Non-pigmented ciliary epithelial cell (primary cell): ENCODE measurements at regions not wholly inside any gene's neighbourhood (a gene's known extent, or its start where the extent isn't known, plus 50 kb on each side); places are given as distances from the start of the nearest gene placed in this dataset.
"Not testable (repeated sequence)": the region's sequence is repeated elsewhere in the genome, so short reads cannot be mapped to it uniquely, and the experiment has no call there.

Experiments used
- DNase-seq: peaks from one replicate; pipeline ENCODE4 v3.0.0-alpha.2; 2010; ENCODE audit warnings: low read depth

DNA sequence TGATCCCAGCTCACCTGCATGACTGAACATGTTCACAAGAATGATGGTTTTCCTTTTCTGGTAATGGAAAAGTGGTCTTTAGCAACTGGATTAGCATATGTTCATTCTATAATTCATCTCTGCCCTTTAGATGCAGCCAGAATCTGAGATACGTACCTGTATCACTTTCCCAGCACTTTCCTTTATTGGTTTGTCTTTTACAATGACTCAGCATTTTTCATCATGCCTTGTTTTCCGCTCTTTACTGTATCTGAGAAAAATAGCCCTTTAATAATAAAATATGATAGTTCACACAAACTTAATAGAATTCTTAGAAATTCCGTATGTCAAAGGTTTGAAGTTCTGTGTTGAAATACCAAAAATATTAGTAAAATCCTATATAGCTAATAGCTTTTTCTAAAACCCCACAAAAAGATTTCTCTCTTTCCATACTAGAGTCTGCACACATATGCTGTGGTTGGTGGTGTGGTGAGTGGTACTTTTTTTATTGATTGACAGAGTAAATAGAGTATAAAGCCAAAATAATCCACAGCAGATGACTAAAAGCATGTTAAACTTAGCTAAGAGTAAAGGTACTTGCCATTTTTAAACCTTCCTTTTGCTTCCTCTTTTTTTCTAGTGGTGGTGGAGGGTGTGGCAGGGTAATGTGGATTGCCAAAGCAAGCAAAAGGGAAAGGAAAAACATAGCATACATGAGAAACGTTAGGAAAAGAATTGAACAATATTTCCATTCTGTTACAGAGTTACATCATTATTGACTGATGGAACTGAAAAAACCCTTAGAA lies 328.9 kb upstream of the RBMS3 start:
- no peak for DNase-seq

DNA sequence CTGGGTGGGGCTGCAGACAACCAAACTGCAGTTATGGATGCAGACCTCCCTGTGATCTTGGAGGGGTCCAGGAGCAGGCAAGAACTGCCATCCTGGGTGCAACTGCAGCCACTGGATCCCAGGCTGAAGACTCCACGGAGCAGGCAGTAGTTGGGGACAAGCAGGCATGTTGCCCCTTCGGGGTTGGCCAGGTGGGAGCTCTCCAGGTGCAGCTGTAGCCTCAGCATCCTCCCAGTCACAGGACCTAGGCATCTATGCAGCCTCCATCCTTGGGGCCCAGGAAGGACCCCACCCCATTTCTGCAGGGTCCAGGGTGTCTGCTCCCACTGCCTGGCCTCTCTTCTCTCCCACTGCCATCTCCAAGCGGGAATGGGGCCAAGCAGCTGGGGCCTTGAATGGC lies 322.2 kb upstream of the RBMS3 start:
- no peak for DNase-seq

DNA sequence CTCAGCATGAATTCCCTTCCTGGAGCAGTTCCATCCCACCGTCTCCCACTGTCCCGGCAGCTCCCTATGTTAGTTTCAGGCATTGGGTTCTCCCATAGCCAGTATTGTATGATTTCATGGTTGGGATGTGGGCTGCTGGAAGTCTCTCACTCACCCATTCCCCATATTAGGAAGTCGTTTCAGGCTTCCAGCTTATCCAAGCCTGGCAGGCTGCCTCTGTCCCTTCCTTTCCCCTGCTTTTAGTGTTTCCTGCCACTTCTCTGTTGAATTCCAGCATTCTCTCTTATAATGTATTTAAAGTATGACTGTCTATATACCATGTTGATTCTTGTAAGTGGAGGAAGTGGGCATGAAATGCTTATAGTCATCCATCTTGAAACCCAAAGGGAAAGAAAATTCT lies 309.7 kb upstream of the RBMS3 start:
- no peak for DNase-seq

DNA sequence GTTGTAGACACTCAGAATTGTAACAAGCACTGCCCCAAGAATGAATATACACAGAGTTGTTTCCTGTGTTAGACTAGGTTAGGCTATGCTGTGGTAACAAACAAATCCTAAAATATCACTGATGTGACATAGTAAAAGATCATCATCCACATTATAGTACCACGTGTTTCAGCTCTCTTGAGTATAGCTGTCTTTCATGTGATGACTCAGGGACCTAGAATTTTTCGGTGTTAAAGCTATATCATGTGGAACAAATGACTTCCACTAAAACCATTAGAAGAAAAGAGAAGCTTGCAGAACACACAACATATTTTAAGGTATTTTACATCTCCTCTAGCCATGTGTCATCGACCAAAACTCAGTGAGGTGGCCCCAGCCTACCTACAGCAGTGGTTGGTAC lies 307.9 kb upstream of the RBMS3 start:
- DNase-seq: peak; percentile 50

DNA sequence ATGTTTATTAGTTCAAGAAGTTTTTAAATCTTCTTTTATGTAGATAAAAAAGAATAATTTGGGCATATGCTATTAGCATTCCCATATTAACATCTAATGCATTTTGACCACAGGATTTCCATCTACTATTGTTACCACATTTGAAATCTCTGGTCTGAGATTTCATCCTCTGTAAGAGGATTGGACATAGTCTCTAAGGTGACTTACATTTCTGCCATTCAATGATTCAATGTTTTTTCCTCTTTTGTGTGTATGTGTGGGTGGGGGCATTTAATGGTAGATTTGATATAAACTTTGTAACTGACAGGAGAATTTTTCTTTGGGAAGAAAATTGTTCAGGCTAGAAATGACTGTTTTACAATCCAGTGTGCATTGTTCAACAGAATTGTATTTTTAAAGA lies 307.3 kb upstream of the RBMS3 start:
- peak; percentile 53 for DNase-seq

DNA sequence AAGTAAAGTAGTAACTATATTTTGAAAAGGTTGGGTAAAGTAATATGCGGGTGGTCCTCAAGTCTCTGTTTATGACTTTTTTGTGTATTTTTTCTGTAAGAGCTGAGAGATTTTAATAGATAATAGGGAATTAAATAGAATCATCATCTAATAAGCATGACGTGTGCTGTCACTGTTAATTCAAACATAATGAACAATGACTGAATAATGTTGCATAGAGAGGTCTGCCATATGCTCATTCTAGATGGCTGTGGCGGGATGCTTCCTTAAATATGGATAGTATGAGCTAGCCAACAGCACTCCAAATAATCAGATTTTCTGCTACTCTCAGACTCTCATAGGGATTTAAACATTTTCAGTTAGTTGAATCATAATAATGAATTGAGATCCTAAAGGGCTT lies 302.8 kb upstream of the RBMS3 start:
- no peak for DNase-seq

DNA sequence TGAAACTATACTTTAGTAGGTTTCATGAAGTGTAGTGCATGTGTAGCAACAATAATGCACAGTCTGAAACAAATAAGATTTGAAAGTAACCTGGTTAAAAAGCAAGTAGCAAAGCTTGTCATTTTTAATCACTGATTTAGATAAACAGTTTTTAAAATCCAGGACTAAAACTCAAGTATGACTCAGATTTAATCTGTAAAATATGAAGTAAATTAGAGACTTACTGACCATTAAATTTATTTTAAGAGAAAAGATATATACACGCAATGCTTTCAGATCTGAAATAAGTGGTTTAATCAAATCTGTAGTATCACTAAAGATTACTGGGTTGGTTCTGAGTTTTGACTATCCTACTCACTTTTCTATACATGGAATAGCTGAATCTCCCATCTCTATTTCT lies 300.7 kb upstream of the RBMS3 start:
- DNase-seq: no peak

DNA sequence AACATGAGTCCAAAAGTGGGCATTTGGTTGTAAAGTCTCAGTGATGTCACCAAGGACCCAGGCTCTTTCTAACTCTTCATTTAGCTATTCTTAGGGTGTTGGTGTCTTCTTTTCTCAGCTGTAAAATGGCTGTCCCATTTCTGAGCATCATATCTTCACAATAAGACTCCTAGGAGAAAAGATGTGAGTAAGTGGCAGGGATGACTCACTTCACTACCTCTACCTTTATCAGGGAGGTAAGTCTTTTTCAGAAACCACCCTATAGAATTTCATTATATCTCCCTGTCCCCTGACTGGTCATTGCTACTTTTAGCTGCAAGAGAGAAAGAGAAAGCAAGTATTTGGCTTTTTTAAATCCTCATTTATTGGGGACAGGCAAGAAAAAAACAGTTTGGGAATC lies 300.2 kb upstream of the RBMS3 start:
- DNase-seq: no peak

DNA sequence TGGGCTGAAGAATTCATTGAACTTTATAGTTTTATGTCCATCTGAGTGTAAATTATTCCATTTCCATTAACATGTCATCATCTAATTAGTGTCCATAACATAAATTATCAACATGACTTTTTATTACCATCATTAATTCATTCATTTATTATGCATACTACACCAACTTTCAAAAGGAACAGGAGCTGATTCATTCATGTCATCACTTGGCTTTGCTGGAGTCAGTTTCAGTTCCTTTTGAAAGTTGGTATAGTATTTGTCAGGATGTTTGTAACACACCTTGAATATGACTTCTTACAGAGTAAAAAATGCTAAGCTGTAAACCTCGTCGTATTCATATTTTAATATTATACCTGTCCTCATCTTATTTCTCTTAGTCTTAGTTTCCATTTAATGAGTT lies 298.0 kb upstream of the RBMS3 start:
- no peak for DNase-seq

DNA sequence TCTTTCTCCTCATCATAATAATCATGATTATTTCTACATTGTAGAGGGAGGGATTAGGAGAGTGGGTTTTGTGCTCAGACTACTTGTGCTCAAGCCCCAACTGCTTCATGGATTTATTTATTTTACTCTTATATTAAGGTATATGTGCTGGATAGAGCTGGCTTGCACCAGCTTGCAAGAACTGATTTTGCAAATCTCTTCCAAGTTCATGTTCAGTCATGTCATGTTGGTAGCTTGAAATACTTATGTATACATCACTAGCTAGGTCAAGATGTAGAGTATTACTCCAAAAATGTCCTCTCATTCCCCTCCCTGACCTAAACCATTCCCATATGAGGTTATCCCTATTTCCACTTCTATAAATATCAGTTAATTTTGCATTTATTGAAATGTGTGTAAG lies 293.9 kb upstream of the RBMS3 start:
- DNase-seq: no peak

DNA sequence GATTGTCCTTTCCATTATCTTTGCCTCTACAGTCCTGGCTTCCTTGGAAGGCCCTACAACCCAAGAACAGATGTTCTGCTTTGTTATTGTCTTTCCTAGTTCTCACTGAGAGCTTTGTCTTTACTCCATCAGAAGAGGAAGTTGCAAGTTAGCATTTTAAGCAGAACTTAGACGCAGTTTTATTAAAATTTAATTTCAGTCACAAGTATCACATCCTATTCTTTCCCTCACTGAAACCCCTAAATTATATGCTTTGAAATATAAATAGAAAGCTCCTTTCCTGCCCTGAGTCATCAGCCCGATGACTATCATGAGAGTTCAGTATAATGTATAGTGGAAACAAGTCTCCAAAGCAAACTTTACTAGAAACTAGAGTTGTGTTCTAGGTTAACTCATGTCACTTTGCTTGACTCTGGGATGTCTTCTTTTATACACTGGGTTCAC lies 291.2 kb upstream of the RBMS3 start:
- DNase-seq: no peak

DNA sequence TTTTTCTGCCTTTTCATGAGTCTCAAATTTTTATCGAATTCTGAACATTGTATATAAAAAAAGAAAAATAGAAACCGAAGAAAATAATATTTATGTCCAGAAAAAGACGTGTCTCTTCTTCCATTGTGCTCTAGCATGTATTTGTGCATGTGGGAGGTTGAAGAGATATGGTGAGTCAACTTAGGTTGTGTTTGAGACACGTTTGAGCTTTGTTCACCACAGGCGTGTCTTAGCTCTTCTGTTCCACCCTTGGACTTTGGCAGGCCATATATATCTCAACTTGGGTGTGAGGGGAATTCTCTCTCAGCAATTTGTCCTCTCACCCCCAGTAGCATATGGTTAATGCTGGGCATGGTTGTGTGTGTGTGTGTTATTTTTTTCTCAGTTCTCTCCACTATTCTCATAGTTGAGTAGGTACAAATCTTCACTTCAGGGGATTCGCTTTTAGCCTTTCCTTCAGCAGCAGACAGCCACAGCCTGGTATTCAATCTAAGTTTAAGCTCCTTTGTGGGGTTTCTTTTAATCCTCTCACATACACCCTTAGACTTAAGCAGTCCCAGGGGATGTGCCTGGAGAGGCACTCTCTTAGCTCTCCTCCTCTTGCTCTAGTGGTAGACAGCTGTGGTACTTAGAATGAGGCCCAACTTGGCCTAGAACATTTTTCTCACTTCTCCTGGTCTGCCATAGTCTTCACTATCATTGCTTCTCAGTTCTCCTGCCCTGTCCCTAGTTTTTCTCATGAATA lies 286.5 kb upstream of the RBMS3 start:
- DNase-seq: no peak

DNA sequence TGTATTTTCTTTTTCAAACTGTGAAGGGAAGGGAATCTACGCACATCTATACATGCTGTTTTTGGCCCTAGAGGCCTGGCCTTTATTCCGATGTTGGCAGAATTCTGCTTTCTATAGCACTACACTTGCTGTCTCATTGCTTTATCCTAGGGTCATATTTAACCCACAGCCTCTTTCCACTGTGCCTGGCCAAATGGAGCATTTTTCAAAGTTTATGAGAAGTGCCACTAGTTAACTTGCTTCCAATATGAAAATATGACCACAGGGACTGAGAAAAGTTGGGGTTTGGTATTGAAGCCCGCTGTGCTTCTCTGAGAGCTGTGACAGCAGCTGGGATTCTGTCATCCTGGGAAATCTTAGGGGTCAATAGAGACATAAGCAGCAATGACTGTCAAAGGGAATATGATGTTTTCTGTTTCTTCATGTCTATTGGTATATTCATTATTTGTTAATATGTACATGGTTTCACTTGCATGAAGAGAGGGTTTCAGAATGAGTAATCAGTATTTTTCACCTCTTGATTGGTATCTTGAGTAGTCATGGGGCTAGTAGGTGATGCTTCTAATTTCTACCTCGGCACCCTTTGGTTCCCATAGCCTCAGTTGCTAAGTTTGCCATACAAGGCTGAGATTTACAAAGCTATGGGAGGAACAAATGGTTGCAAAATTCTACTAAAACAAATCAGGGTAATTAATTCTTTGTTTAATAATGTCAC lies 275.8 kb upstream of the RBMS3 start:
- no peak for DNase-seq

DNA sequence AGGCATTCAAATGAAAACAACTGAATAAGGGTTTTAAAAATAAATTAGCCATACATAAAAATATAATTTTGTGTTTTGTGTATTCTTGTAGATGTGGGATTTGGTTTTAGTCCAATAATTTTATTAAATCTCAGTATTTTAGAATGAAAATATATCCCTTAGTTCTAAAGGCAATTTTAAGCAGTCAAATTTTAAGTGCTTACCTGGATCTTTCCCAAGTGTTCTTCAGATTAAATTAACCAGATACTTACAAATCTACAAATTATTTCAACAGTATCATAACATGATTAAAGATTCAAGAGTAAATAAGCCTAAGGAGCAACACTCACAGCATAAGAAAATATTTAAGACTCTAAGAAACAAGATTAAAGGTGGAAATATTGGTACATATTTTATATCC lies 275.0 kb upstream of the RBMS3 start:
- no peak for DNase-seq

DNA sequence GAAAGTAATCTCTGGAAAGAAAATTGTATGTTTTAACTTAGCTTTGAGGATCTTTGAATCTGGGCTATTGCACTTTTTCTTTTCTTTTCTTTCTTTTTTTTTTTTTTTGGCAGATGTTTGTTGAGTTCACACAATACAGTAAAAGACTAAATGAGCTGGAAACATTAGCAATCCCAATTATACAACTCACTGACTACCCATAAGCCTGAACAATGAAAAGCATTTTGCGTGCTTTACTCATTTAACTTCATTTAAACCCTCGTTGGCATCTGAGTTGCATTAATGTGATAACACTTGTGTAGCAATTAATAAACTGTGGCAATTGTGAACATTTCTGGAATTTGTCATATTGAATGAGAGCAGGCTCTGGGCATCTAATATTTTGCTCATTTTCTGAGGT lies 269.4 kb upstream of the RBMS3 start:
- DNase-seq: no peak

DNA sequence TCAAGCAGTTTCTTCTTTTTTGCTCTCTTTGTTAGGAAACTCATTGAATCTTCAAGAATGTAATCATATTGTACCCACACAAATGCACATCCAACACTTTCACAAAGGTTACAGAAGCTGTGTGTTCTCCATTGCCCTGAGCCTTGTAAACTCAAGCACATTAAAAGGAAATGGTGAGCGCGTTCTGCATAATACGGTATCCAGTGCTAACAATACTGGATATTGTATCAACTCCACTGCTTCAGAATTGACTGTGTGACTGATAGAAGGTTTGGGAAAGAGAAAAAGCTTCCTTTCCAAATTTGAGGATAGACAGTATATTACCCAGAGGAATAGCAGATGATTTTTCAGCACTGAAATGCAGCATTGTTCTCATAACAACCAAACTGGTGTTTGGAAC lies 268.9 kb upstream of the RBMS3 start:
- no peak for DNase-seq

DNA sequence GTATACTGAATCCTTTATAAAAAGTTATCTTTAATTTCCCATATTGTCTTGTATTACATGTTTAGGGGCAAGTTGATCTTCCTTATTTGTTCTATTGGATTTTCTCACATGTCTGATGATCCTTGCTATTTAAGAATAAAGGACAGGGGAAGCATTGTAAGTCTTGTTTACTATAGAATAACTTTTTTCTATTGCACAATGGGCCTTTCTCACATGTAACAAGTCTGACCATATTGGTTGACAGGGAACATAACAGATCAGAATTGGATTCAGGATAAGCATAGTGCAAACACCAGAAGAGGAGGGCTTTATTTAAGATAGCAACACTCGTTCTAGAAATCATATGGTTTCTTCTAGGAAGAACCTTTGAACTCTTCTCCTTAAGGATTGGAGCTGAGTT lies 257.9 kb upstream of the RBMS3 start:
- DNase-seq: no peak

DNA sequence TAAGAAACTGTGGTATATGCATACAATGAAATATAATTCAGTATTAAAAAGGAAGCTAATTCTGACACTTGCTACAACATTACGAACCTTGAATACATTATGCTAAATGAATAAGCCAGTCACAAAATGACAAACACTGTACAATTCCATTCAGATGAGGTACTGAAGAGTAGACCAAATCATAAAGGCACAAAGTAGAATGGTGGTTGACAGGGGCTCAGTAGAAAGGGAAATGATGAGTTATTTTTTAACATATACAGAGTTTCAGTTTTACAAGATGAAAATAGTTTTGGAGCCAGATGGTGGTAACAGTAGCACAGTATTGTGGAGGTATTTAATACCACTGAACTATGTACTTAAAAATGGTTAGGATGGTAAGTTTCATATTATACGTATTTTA lies 254.6 kb upstream of the RBMS3 start:
- no peak for DNase-seq

DNA sequence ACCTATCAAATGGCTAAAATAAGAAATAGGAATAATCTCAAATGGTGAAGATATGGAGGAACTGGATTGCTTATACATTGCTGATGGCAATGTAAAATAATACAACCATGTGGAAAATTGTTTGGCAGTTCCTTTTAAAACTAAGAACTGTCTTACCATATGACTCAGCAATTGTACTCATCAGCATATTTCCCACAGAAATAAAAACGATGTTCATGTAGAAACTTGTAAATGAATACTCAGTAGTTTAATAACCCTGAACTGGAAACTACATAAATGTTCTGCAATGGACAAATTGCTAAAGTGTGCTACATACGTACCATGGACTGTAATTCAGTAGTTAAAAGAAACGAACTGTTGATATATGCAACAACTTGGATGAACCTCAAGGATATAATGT lies 253.9 kb upstream of the RBMS3 start:
- DNase-seq: no peak

DNA sequence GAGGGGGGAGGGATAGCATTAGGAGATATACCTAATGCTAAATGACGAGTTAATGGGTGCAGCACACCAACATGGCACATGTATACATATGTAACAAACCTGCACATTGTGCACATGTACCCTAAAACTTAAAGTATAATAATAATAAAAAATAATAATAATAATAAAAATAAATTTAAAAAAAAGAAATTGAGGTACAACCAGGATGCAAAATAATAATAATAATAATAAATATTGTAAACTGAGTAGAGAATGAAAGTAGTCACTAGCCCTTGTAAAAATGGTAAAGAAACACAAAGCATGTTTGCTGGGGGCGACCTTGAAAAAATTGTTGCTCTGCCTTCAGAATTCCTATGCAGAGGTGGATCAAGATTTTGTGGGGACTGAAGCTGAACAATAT lies 249.7 kb upstream of the RBMS3 start:
- DNase-seq: not testable (repeated sequence)

DNA sequence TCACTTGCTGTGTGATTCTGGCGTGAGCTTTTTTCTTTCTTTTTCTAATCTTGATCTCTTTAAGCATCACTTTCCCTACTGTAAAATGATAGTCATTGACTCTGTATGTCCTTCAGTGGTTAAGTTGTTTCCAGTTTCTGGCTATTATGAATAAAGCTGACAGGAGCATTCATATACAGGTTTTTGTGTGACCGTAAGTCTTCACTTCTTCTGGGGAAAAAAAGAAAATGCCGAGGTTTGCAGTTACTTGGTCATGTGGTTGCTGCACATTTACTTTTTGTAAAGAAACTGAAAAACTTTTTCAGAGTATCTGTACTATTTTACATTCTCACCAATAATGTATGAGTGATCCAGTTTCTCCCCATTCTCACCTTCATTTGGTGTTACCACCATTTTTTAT lies 247.4 kb upstream of the RBMS3 start:
- DNase-seq: no peak

DNA sequence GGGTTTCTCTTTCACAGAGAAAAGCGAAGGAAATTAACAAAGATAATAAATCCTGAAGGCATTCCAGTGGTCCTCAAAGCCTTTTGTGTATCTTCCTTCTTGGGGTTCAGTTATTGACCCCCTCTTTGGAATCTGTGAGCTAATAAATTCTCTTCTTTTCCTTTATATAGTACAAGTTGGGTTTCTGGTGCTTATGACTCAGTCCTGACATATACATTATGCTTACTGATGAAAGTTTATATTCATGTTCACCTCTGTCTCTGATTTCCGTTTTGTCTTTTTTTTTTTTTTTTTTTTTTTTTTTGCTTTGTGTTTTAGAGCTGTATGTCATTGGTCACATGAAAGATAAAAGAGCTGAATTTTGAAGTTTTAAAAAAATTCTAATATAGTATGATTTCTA lies 230.7 kb upstream of the RBMS3 start:
- no peak for DNase-seq

DNA sequence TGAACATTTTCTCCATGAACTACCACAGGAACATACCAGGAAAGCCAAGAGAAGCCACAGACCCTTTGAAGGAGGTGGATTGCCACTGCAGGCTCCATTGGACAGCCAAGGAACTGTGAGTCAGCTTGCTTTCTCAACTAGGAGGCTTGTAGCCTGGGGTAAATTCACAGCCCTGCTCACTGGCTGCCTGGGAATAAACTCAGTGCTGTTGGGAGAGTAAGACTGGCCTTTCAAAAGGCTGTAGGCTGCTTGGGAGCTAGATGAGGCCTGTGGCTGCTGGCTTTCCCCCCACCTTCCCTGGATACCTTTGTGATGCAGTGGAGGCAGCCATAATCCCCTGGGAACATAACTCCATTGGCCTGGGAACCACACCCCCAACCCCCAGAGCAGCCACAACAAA lies 223.5 kb upstream of the RBMS3 start:
- DNase-seq: peak; percentile 67
